Ovary (tissue), 7 donors: ENCODE measurements at regions not wholly inside any gene's neighbourhood (a gene's known extent, or its start where the extent isn't known, plus 50 kb on each side); places are given as distances from the start of the nearest gene placed in this dataset.

ENCODE experiments used
- DNase-seq, 5 donors: peaks; one replicate each; pipeline ENCODE4 v3.0.0-alpha.2; 2019 to 2020
- H3K27ac ChIP-seq, 2 donors: fragments of 200-600 bp; one replicate each; pipeline versions ENCODE4 v1.5.1 to v1.8.0; 2019 to 2022
- H3K27me3 ChIP-seq: fragments of 200-600 bp; one replicate; pipeline ENCODE4 v1.8.0; 2022
- H3K36me3 ChIP-seq: fragments of 200-600 bp; sonication (generic); one replicate; pipeline ENCODE4 v1.5.1; 2019
- H3K4me1 ChIP-seq: one replicate; pipeline ENCODE4 v1.8.1; 2013; ENCODE audit warnings: mild to moderate bottlenecking, moderate library complexity; ENCODE audit not compliant: insufficient read depth
- H3K4me3 ChIP-seq: fragments of 200-600 bp; sonication (generic); one replicate; pipeline ENCODE4 v1.5.1; 2017
- H3K9me3 ChIP-seq, 2 donors: fragments of 200-600 bp in 1 of 2; sonication (generic) in 1 of 2; one replicate each; pipeline versions ENCODE4 v1.5.1 to v1.8.1; 2013 to 2019; ENCODE audit warnings: mild to moderate bottlenecking in 1 of 2, moderate library complexity in 1 of 2
- EP300 ChIP-seq: sonication (generic); formaldehyde crosslinking; IDR thresholded peaks from one replicate; pipeline ENCODE4 v1.6.1; 2017; ENCODE audit warnings: antibody characterized with exemption
- POLR2A ChIP-seq: fragments of 450-650 bp; IDR thresholded peaks from one replicate; pipeline ENCODE4 v1.6.1; 2017; ENCODE audit warnings: antibody characterized with exemption, mild to moderate bottlenecking, moderate library complexity
- WGBS, 3 donors: extraction: QIAGEN DNeasy Blood & Tissue Kit in 1 of 3; methylation state at CpG; one replicate each; pipeline versions ENCODE4 v1.1.5 to v1.1.7; 2013 to 2017; 5-methylcytosine and 5-hydroxymethylcytosine counted together
- intact Hi-C, 4 donors: fragments of 100-400 bp; cut with DNase I; formaldehyde crosslinking; loops; one replicate each; pipeline versions ENCODE4 v1.11.0 to v1.15.1; 2022 to 2023
- TF ChIP-seq, protein P1 (sequence below), 3 donors: fragments of 450-650 bp in 2 of 3; fragments of 200-600 bp in 1 of 3; IDR thresholded peaks; one replicate each; pipeline versions ENCODE4 v1.5.1 to v1.8.0; 2016 to 2022; ENCODE audit warnings: antibody characterized with exemption in 3 of 3, mild to moderate bottlenecking in 1 of 3
- donor health status: DM: no; HTN: no; CAD: no; lungs with moderate emphysema.
- donor health status: DM: no; HTN: no; CAD: no.
- donor health status: Bipolar disorder and iron deficiency.
- donor health status: DM: no; HTN: no; CAD: no.
- donor health status: DM: yes; HTN: yes; CAD: no.

- Histone ChIP-seq H3K27ac (no peak overlapping the region), H3K36me3 (no peaks in the 10 kb centered on the region), H3K27me3 (no peaks in the 10 kb centered on the region), H3K4me3 (no peak overlapping the region), H3K4me1 (no peaks in the 10 kb centered on the region), H3K9me3 (no peaks in the 10 kb centered on the region)
- no peak for DNase-seq
- intact Hi-C loops, result no loop called here
- 48 to 68% (median 55%) methylated on average over 3 of the region's 3 CpGs for WGBS, 3 donors
- no peak for TF ChIP-seq EP300
- TF ChIP-seq, protein P1, sequence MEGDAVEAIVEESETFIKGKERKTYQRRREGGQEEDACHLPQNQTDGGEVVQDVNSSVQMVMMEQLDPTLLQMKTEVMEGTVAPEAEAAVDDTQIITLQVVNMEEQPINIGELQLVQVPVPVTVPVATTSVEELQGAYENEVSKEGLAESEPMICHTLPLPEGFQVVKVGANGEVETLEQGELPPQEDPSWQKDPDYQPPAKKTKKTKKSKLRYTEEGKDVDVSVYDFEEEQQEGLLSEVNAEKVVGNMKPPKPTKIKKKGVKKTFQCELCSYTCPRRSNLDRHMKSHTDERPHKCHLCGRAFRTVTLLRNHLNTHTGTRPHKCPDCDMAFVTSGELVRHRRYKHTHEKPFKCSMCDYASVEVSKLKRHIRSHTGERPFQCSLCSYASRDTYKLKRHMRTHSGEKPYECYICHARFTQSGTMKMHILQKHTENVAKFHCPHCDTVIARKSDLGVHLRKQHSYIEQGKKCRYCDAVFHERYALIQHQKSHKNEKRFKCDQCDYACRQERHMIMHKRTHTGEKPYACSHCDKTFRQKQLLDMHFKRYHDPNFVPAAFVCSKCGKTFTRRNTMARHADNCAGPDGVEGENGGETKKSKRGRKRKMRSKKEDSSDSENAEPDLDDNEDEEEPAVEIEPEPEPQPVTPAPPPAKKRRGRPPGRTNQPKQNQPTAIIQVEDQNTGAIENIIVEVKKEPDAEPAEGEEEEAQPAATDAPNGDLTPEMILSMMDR (IDR thresholded peaks at IDR 0.05), result no peak
- TF ChIP-seq POLR2A, result no peak
Measured at GRCh38 chr9:85151162-85151561, 481.6 kb downstream of the NTRK2 start.

- no peak overlapping the region for H3K4me3 ChIP-seq
- TF ChIP-seq, protein P1 (IDR thresholded peaks at IDR 0.05), result no peak
- TF ChIP-seq POLR2A (no peak), EP300 (no peak)
- H3K4me1 ChIP-seq, result no peaks in the 10 kb centered on the region
- intact Hi-C loops, result loop anchor here in 1 of 4 donors (10.0 kb wide), 1 partner anchor 752 kb away; no protein-coding TSS in a partner anchor
- H3K36me3 ChIP-seq, result no peaks in the 10 kb centered on the region
- no peaks in the 10 kb centered on the region for H3K27me3 ChIP-seq
- 69 to 81% (median 79%) methylated on average over 4 of the region's 4 CpGs for WGBS, 3 donors
- H3K9me3 ChIP-seq, result no peaks in the 10 kb centered on the region
- H3K27ac ChIP-seq, result no peak overlapping the region
- DNase-seq, result no peak
Measured at GRCh38 chr9:85147046-85147640, 477.6 kb downstream of the NTRK2 start.

DNA sequence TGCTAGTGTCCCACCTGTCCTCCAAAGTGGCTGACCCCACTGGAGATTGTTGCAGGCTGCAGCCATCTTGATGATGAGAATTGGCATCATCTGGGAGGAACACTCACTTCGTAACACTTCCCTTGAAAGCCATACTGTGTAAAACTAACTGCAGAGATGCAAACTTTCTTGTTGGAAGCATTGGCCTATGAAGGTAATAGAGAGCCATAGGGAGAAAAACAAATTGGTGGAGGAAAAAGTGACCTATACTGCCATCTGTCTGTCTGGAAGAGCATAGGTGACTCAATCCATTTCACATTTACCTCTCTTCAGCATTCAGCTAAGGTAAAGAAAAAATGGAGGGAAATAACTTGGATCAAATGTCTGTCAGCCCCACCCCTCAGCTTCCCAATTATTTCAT, 473.4 kb downstream of the NTRK2 start:
- Histone ChIP-seq H3K9me3 (no peaks in the 10 kb centered on the region), H3K36me3 (no peaks in the 10 kb centered on the region), H3K27me3 (no peaks in the 10 kb centered on the region), H3K4me1 (no peaks in the 10 kb centered on the region), H3K27ac (no peak overlapping the region), H3K4me3 (no peak overlapping the region)
- no peak for DNase-seq
- WGBS, 3 donors, result 88 to 91% (median 91%) methylated on average over 1 of the region's 1 CpG
- TF ChIP-seq, protein P1 (IDR thresholded peaks at IDR 0.05), result no peak
- no peak for TF ChIP-seq EP300
- TF ChIP-seq POLR2A, result no peak
- intact Hi-C loops, result loop anchor here in 1 of 4 donors (10.0 kb wide), 1 partner anchor 748 kb away; no protein-coding TSS in a partner anchor

DNA sequence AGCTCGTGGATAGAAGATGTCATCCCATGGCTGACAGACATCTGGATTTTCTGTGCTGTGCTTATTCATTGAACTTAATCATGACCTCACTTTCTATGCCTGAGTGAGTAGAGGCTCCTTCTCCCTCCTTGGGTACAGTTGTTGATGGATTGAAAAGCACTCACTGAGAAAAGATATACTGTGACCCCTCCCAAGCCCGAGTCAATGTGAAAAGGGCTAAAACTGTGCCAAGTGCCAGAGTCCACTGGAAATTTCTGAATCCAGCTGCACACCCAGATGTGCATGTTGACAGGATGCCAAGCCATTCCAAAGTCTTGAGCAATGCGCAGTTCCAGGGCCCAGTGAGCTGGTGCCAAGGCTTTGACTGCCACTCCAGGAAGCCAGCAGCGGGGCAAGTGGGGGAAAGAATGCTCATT, 473.0 kb downstream of the NTRK2 start:
- Histone ChIP-seq H3K27me3 (no peaks in the 10 kb centered on the region), H3K36me3 (no peaks in the 10 kb centered on the region), H3K4me1 (no peaks in the 10 kb centered on the region), H3K9me3 (no peaks in the 10 kb centered on the region), H3K27ac (no peak overlapping the region), H3K4me3 (no peak overlapping the region)
- TF ChIP-seq, protein P1 (IDR thresholded peaks at IDR 0.05), result no peak
- TF ChIP-seq POLR2A (no peak), EP300 (no peak)
- 67 to 79% (median 75%) methylated on average over 4 of the region's 4 CpGs for WGBS, 3 donors
- intact Hi-C loops, result loop anchor here in 1 of 4 donors (10.0 kb wide), 1 partner anchor 748 kb away; no protein-coding TSS in a partner anchor
- DNase-seq, result no peak
